ENCODE measurements at regions not wholly inside any gene's neighbourhood (a gene's known extent, or its start where the extent isn't known, plus 50 kb on each side); places are given as distances from the start of the nearest gene placed in this dataset.

- TF ChIP-seq CTCF (IDR thresholded peaks at IDR 0.05; ENCODE audit: poor library complexity, severe bottlenecking) = no peak
- no peak for TF ChIP-seq EZH2 (IDR thresholded peaks at IDR 0.05; ENCODE audit: borderline replicate concordance, insufficient read depth, low read length, poor library complexity, severe bottlenecking)
- no peak for TF ChIP-seq RAD21 (conservative IDR thresholded peaks at IDR 0.05)
- TF ChIP-seq TAF1 (IDR thresholded peaks at IDR 0.05; ENCODE audit: low read depth) = no peak
- TF ChIP-seq EP300 (conservative IDR thresholded peaks at IDR 0.05; ENCODE audit: poor library complexity, severe bottlenecking) = no peak
Observed at GRCh38 chr20:26243731-26244130, 547.1 kb upstream of the ZNF337 start.
